ENCODE measurements at regions not wholly inside any gene's neighbourhood (a gene's known extent, or its start where the extent isn't known, plus 50 kb on each side); places are given as distances from the start of the nearest gene placed in this dataset.

GRCh38 chr4:188282471-188283232 lies 143.4 kb downstream of the TRIML1 start:
- TF ChIP-seq POLR2A (IDR thresholded peaks at IDR 0.05): no peak
- TF ChIP-seq, protein P1, sequence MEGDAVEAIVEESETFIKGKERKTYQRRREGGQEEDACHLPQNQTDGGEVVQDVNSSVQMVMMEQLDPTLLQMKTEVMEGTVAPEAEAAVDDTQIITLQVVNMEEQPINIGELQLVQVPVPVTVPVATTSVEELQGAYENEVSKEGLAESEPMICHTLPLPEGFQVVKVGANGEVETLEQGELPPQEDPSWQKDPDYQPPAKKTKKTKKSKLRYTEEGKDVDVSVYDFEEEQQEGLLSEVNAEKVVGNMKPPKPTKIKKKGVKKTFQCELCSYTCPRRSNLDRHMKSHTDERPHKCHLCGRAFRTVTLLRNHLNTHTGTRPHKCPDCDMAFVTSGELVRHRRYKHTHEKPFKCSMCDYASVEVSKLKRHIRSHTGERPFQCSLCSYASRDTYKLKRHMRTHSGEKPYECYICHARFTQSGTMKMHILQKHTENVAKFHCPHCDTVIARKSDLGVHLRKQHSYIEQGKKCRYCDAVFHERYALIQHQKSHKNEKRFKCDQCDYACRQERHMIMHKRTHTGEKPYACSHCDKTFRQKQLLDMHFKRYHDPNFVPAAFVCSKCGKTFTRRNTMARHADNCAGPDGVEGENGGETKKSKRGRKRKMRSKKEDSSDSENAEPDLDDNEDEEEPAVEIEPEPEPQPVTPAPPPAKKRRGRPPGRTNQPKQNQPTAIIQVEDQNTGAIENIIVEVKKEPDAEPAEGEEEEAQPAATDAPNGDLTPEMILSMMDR (IDR thresholded peaks at IDR 0.05): no peak
